K562 (cell line): ENCODE measurements at regions not wholly inside any gene's neighbourhood (a gene's known extent, or its start where the extent isn't known, plus 50 kb on each side); places are given as distances from the start of the nearest gene placed in this dataset.

Source experiments
- ATAC-seq: fragments of 200-7000 bp; cut with Tn5 transposase; 3 replicates; pipeline ENCODE4 v1.9.1; 2020; ENCODE audit warnings: moderate library complexity
- BruUV-seq: library from RNA; stranded (reverse); fragments of 400-500 nt; replicated peaks from 2 replicates; lab custom pipeline; 2021; lab: Mats Ljungman, UMichigan
- CTCF ChIA-PET: fragments of 300-600 bp; formaldehyde crosslinking; extraction: SDS; loops from one replicate; lab custom pipeline; 2021; ENCODE audit warnings: low intra/inter-chr PET ratio; lab: Yijun Ruan, JAX
- POLR2A ChIA-PET: fragments of 300-600, 350-650 bp; sonication (Branson Sonifier 250); formaldehyde crosslinking; extraction: SDS; loops from one replicate; lab custom pipeline; 2021; ENCODE audit warnings: antibody characterized with exemption, inconsistent platforms; lab: Yijun Ruan, JAX
- DNase-seq, 4 experiments: peaks; one replicate each; pipeline versions ENCODE4 v3.0.0 to v3.0.0-alpha.2; 2011 to 2018; ENCODE audit warnings: low spot score in 3 of 4, mixed read lengths in 3 of 4; ENCODE audit errors: extremely low read depth in 1 of 4
- FAIRE-seq: peaks from 2 replicates; lab custom pipeline; 2011; peaks lifted over from hg19 to GRCh38; lab: Jason Lieb, UNC
- H2AFZ ChIP-seq: 2 replicates; pipeline ENCODE4 v1.6.0; 2011; ENCODE audit warnings: low read depth, low read length, control low read depth, inconsistent platforms
- H3K27ac ChIP-seq: fragments of 200-600 bp; 3 replicates; pipeline ENCODE4 v1.8.0; 2011; ENCODE audit warnings: low read depth, mild to moderate bottlenecking, control low read depth, inconsistent platforms, low read length, moderate library complexity, mixed read lengths; ENCODE audit errors: extremely low read depth
- H3K27me3 ChIP-seq, 2 experiments: fragments of 300-600 bp in 1 of 2; 2 replicates in 1 of 2; 3 replicates in 1 of 2; pipeline versions ENCODE4 v1.6.0 to v1.8.0; 2011; ENCODE audit warnings: inconsistent platforms in 2 of 2, low read length in 2 of 2, mild to moderate bottlenecking in 1 of 2, mixed read lengths in 1 of 2, moderate library complexity in 1 of 2; ENCODE audit not compliant: control insufficient read depth in 2 of 2, insufficient read depth in 2 of 2
- H3K36me3 ChIP-seq: fragments of 300-600 bp; 3 replicates; pipeline ENCODE4 v1.8.0; 2011; ENCODE audit warnings: mild to moderate bottlenecking, low read length, inconsistent platforms; ENCODE audit not compliant: control insufficient read depth, insufficient read depth
- H3K4me1 ChIP-seq, 2 experiments: fragments of 200-600 bp in 1 of 2; replicated peaks in 1 of 2; 2 replicates in 1 of 2; 3 replicates in 1 of 2; pipeline versions ENCODE4 v1.5.1 to v1.8.0; 2011; ENCODE audit warnings: inconsistent platforms in 2 of 2, low read length in 2 of 2, mild to moderate bottlenecking in 1 of 2, mixed read lengths in 1 of 2, moderate library complexity in 1 of 2; ENCODE audit not compliant: control insufficient read depth in 2 of 2, insufficient read depth in 2 of 2
- H3K4me2 ChIP-seq: 2 replicates; pipeline ENCODE4 v1.6.1; 2011; ENCODE audit warnings: low read length, control low read depth, inconsistent platforms, mixed read lengths; ENCODE audit not compliant: insufficient read depth
- H3K4me3 ChIP-seq: fragments of 200-600 bp; sonication (generic), shearing (Covaris generic); 2 replicates; pipeline ENCODE4 v1.5.1; 2016; ENCODE audit warnings: control low read depth, inconsistent platforms
- H3K79me2 ChIP-seq: fragments of 200-600 bp; 3 replicates; pipeline ENCODE4 v1.8.0; 2011; ENCODE audit warnings: low read length, inconsistent platforms; ENCODE audit not compliant: control insufficient read depth, insufficient read depth
- H3K9ac ChIP-seq, 2 experiments: 2 replicates each; pipeline versions ENCODE4 v1.6.0 to v1.6.1; 2011; ENCODE audit warnings: low read depth in 2 of 2, low read length in 2 of 2, control low read depth in 1 of 2, inconsistent platforms in 1 of 2, mild to moderate bottlenecking in 1 of 2, mixed read lengths in 1 of 2; ENCODE audit not compliant: insufficient read depth in 1 of 2
- H3K9me1 ChIP-seq: one replicate; pipeline ENCODE4 v1.6.0; 2011; ENCODE audit warnings: inconsistent platforms, mild to moderate bottlenecking, low read length, moderate library complexity; ENCODE audit not compliant: control insufficient read depth, insufficient read depth
- H3K9me3 ChIP-seq: replicated peaks from 2 replicates; pipeline ENCODE4 v1.5.1; 2011; ENCODE audit warnings: low read depth, low read length, inconsistent platforms; ENCODE audit not compliant: control insufficient read depth, insufficient read depth
- H4K20me1 ChIP-seq: replicated peaks from 2 replicates; pipeline ENCODE4 v1.6.1; 2011; ENCODE audit warnings: low read length, inconsistent platforms, mixed read lengths; ENCODE audit not compliant: control insufficient read depth, insufficient read depth
- HDAC1 ChIP-seq, 2 experiments: fragments of 450-650 bp; IDR thresholded peaks; 2 replicates each; pipeline ENCODE4 v1.6.1; 2016 to 2017; ENCODE audit warnings: inconsistent platforms in 1 of 2, mild to moderate bottlenecking in 1 of 2, moderate library complexity in 1 of 2
- KLF6 ChIP-seq: fragments of 250-450 bp; sonication (Bioruptor Pico); IDR thresholded peaks from 2 replicates; pipeline ENCODE4 v1.4.0; 2020; ENCODE audit warnings: mild to moderate bottlenecking, moderate library complexity, borderline replicate concordance
- MYNN ChIP-seq, 2 experiments: sonication (generic); formaldehyde crosslinking in 1 of 2; IDR thresholded peaks; 2 replicates each; pipeline versions ENCODE4 v1.5.0 to v1.6.1; 2016 to 2020; ENCODE audit warnings: antibody characterized with exemption in 1 of 2, missing genetic modification reagents in 1 of 2
- PTTG1 ChIP-seq: fragments of 450-650 bp; IDR thresholded peaks from 2 replicates; pipeline ENCODE4 v1.6.1; 2016; ENCODE audit warnings: low read depth, mild to moderate bottlenecking, missing genetic modification characterization, missing compliant biosample characterization
- RBM39 ChIP-seq: fragments of 200-400 bp; formaldehyde crosslinking; optimal IDR thresholded peaks from 2 replicates; pipeline ENCODE3; 2018; ENCODE audit warnings: low read depth, low read length
- SP2 ChIP-seq: IDR thresholded peaks from 2 replicates; pipeline ENCODE4 v1.6.1; 2011; ENCODE audit warnings: mild to moderate bottlenecking, low read depth, low read length, moderate library complexity; ENCODE audit not compliant: poor library complexity, severe bottlenecking; ENCODE audit errors: extremely low read depth
- ZC3H8 ChIP-seq: fragments of 450-650 bp; IDR thresholded peaks from 2 replicates; pipeline ENCODE4 v1.6.1; 2017
- WGBS: fragments of 100-300 bp; shearing (Covaris generic); methylation state at CpG from one replicate; pipeline ENCODE4 v1.1.6; 2016; ENCODE audit warnings: low coverage, mixed read lengths; ENCODE audit not compliant: insufficient coverage; ENCODE audit errors: missing lambda C conversion rate; 5-methylcytosine and 5-hydroxymethylcytosine counted together
- in situ Hi-C: fragments of 300-500 bp; cut with MboI; formaldehyde crosslinking; loops from 4 replicates; pipeline ENCODE4 v1.15.0; 2018; ENCODE audit warnings: inconsistent platforms, mixed read lengths
- intact Hi-C: fragments of 100-400 bp; cut with micrococcal nuclease; formaldehyde crosslinking; loops from 2 replicates; pipeline ENCODE4 v1.14.2; 2022
- TF ChIP-seq, protein P1 (sequence below): fragments of 250-450 bp; sonication (Bioruptor Pico); IDR thresholded peaks from 2 replicates; pipeline ENCODE4 v1.4.0; 2020; ENCODE audit warnings: mild to moderate bottlenecking, moderate library complexity
- TF ChIP-seq, protein P2 (sequence below): fragments of 450-650 bp; IDR thresholded peaks from 2 replicates; pipeline ENCODE4 v1.6.1; 2016; ENCODE audit warnings: antibody characterized with exemption
- TF ChIP-seq, protein P3 (sequence below), 3 experiments: IDR thresholded peaks in 2 of 3; conservative IDR thresholded peaks in 1 of 3; 2 replicates each; pipeline ENCODE4 v1.5.1; 2011 to 2012; ENCODE audit warnings: low read length in 3 of 3, mild to moderate bottlenecking in 3 of 3, control low read depth in 2 of 3, improper control_type of control experiment in 1 of 3, inconsistent platforms in 1 of 3, low read depth in 1 of 3, mixed read lengths in 1 of 3, moderate library complexity in 1 of 3; ENCODE audit not compliant: insufficient read depth in 2 of 3

DNA sequence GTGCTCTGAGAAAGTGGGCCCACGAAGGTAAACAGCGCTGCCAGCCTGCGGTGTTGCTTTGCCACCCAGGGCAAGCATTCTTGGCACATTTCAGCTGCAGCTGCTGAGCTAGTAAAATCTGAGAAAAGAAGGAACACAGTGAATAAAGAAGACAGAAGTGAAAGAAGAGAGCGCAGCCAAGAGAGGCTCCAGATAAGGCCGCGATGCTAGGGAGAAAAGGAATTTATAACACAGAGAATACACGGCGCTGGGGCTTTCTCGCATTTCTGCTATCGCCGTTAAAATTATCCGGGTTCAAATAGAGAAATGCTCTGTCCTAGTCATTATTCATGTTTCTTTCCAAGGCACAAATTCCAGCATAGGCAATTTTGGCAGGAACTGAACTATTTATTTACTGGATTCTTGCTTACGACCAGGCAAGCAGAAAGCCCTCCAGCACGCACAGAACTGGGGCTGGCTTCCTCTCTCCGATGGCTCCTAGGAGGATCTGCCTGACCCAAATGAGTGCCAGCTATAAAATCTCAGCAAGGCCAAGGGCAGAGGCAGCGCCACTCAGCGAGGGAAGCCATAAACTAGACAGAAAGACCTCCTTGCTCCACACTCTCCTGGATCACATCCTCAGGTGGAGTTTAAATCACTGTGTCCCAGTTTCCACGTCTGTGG is 111.2 kb downstream of the ATPSCKMT start:
- no TSS peak for BruUV-seq
- intact Hi-C loops = no loop called here
- H3K36me3 ChIP-seq = no peaks in the 10 kb centered on the region
- no peak for DNase-seq
- peaks cover 21 to 27% of the 10 kb centered on the region in 2 experiments; a peak in 3 of 5 replicates for H3K27me3 ChIP-seq
- no peaks in the 10 kb centered on the region for H3K4me1 ChIP-seq
- no peak overlapping the region for H3K9ac ChIP-seq
- H4K20me1 ChIP-seq = no peaks in the 10 kb centered on the region; the same call in 1 of the 2 replicates
- in situ Hi-C loops = no loop called here
- 9% methylated on average over 18 of the region's 18 CpGs for WGBS
- H3K79me2 ChIP-seq = no peaks in the 10 kb centered on the region
- no peak overlapping the region for H3K4me3 ChIP-seq
- no peak overlapping the region for H2AFZ ChIP-seq
- POLR2A ChIA-PET = interaction anchor here (0.7 to 1.2 kb wide), 2 partner anchors 12 kb away, joined by 3 read pairs; no protein-coding TSS in a partner anchor
- H3K9me3 ChIP-seq = no peaks in the 10 kb centered on the region
- H3K9me1 ChIP-seq = no peaks in the 10 kb centered on the region
- H3K27ac ChIP-seq = no peak overlapping the region
- H3K4me2 ChIP-seq = no peak overlapping the region
- no peak for ATAC-seq
- no peak for FAIRE-seq
- CTCF ChIA-PET = no interaction called here
- TF ChIP-seq PTTG1 (no peak), HDAC1 (IDR thresholded peaks at IDR 0.05) (no peak), SP2 (no peak), RBM39 (no peak), MYNN (IDR thresholded peaks at IDR 0.05) (no peak), MYNN (CRISPR knock-in tag; IDR thresholded peaks at IDR 0.05) (no peak), KLF6 (CRISPR knock-in tag) (no peak), ZC3H8 (no peak)
- TF ChIP-seq, protein P1, sequence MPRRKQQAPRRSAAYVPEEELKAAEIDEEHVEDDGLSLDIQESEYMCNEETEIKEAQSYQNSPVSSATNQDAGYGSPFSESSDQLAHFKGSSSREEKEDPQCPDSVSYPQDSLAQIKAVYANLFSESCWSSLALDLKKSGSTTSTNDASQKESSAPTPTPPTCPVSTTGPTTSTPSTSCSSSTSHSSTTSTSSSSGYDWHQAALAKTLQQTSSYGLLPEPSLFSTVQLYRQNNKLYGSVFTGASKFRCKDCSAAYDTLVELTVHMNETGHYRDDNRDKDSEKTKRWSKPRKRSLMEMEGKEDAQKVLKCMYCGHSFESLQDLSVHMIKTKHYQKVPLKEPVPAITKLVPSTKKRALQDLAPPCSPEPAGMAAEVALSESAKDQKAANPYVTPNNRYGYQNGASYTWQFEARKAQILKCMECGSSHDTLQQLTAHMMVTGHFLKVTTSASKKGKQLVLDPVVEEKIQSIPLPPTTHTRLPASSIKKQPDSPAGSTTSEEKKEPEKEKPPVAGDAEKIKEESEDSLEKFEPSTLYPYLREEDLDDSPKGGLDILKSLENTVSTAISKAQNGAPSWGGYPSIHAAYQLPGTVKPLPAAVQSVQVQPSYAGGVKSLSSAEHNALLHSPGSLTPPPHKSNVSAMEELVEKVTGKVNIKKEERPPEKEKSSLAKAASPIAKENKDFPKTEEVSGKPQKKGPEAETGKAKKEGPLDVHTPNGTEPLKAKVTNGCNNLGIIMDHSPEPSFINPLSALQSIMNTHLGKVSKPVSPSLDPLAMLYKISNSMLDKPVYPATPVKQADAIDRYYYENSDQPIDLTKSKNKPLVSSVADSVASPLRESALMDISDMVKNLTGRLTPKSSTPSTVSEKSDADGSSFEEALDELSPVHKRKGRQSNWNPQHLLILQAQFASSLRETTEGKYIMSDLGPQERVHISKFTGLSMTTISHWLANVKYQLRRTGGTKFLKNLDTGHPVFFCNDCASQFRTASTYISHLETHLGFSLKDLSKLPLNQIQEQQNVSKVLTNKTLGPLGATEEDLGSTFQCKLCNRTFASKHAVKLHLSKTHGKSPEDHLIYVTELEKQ = no peak
- TF ChIP-seq, protein P2, sequence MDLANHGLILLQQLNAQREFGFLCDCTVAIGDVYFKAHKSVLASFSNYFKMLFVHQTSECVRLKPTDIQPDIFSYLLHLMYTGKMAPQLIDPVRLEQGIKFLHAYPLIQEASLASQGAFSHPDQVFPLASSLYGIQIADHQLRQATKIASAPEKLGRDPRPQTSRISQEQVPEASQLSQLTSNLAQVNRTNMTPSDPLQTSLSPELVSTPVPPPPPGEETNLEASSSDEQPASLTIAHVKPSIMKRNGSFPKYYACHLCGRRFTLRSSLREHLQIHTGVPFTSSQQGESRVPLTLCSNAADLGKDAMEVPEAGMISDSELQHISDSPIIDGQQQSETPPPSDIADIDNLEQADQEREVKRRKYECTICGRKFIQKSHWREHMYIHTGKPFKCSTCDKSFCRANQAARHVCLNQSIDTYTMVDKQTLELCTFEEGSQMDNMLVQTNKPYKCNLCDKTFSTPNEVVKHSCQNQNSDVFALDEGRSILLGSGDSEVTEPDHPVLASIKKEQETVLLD = no peak
- TF ChIP-seq, protein P3, sequence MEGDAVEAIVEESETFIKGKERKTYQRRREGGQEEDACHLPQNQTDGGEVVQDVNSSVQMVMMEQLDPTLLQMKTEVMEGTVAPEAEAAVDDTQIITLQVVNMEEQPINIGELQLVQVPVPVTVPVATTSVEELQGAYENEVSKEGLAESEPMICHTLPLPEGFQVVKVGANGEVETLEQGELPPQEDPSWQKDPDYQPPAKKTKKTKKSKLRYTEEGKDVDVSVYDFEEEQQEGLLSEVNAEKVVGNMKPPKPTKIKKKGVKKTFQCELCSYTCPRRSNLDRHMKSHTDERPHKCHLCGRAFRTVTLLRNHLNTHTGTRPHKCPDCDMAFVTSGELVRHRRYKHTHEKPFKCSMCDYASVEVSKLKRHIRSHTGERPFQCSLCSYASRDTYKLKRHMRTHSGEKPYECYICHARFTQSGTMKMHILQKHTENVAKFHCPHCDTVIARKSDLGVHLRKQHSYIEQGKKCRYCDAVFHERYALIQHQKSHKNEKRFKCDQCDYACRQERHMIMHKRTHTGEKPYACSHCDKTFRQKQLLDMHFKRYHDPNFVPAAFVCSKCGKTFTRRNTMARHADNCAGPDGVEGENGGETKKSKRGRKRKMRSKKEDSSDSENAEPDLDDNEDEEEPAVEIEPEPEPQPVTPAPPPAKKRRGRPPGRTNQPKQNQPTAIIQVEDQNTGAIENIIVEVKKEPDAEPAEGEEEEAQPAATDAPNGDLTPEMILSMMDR (IDR thresholded peaks at IDR 0.05 in 2 of 3, conservative IDR thresholded peaks at IDR 0.05 in 1 of 3; ENCODE audit: insufficient read depth in 2 of 3, low read depth in 1 of 3, low read length in 3 of 3) = no peak
